MCF 10A (cell line): ENCODE measurements at regions not wholly inside any gene's neighbourhood (a gene's known extent, or its start where the extent isn't known, plus 50 kb on each side); places are given as distances from the start of the nearest gene placed in this dataset.

Source experiments
- BruUV-seq: library from RNA; stranded (reverse); fragments of 400-500 nt; replicated peaks from 2 replicates; lab custom pipeline; 2021; lab: Mats Ljungman, UMichigan
- CTCF ChIA-PET: fragments of 300-600 bp; sonication (Branson Sonifier 250); formaldehyde crosslinking; extraction: SDS; loops from one replicate; lab custom pipeline; 2021; ENCODE audit warnings: antibody characterized with exemption, inconsistent platforms; lab: Yijun Ruan, JAX
- POLR2A ChIA-PET: fragments of 300-600, 350-650 bp; sonication (Branson Sonifier 250); formaldehyde crosslinking; extraction: SDS; loops from one replicate; lab custom pipeline; 2020; ENCODE audit warnings: antibody characterized with exemption, inconsistent platforms; lab: Yijun Ruan, JAX
- DNase-seq: peaks from one replicate; pipeline ENCODE4 v3.0.0-alpha.2; 2018; ENCODE audit not compliant: unreplicated experiment
- H3K27ac Mint-ChIP-seq: one replicate; pipeline ENCODE4 v1.8.0; 2022; ENCODE audit warnings: mild to moderate bottlenecking, low read depth, mixed read lengths; ENCODE audit not compliant: unreplicated experiment
- H3K27me3 Mint-ChIP-seq: one replicate; pipeline ENCODE4 v1.8.0; 2022; ENCODE audit warnings: mixed read lengths; ENCODE audit not compliant: insufficient read depth, unreplicated experiment
- H3K36me3 Mint-ChIP-seq: one replicate; pipeline ENCODE4 v1.8.0; 2022; ENCODE audit warnings: mild to moderate bottlenecking, moderate library complexity, mixed read lengths; ENCODE audit not compliant: insufficient read depth, unreplicated experiment
- H3K4me1 Mint-ChIP-seq: one replicate; pipeline ENCODE4 v1.8.0; 2022; ENCODE audit warnings: mixed read lengths; ENCODE audit not compliant: insufficient read depth, unreplicated experiment
- H3K4me3 Mint-ChIP-seq: one replicate; pipeline ENCODE4 v1.8.0; 2022; ENCODE audit warnings: mild to moderate bottlenecking, moderate library complexity, mixed read lengths; ENCODE audit not compliant: unreplicated experiment
- H3K9me3 Mint-ChIP-seq: one replicate; pipeline ENCODE4 v1.8.0; 2022; ENCODE audit warnings: mixed read lengths; ENCODE audit not compliant: unreplicated experiment
- CTCF ChIP-seq: fragments of 200-600 bp; IDR thresholded peaks from one replicate; pipeline ENCODE4 v1.8.0; 2022; ENCODE audit warnings: antibody characterized with exemption, mild to moderate bottlenecking; ENCODE audit not compliant: unreplicated experiment
- intact Hi-C: fragments of 100-400 bp; cut with micrococcal nuclease; formaldehyde crosslinking; loops from 2 replicates; pipeline ENCODE4 v1.14.1; 2022

GRCh38 chr9:86807367-86807976, 139.8 kb downstream of the GAS1 start:
- Mint-ChIP-seq H3K4me1 (no peaks in the 10 kb centered on the region), H3K27me3 (no peaks in the 10 kb centered on the region), H3K27ac (no peak overlapping the region), H3K36me3 (no peaks in the 10 kb centered on the region), H3K4me3 (no peak overlapping the region), H3K9me3 (peaks cover 8% of the 10 kb centered on the region)
- intact Hi-C loops: no loop called here
- ChIA-PET POLR2A (interaction anchor here (0.7 to 1.4 kb wide), 2 partner anchors 9 kb away, joined by 3 to 6 read pairs; no protein-coding TSS in a partner anchor), CTCF (interaction anchor here (0.6 kb wide), 1 partner anchor 802 kb away, joined by 3 read pairs; no protein-coding TSS in a partner anchor)
- no peak for TF ChIP-seq CTCF
- no peak for DNase-seq
- BruUV-seq: no TSS peak

- BruUV-seq: no TSS peak
- no peak for TF ChIP-seq CTCF
- ChIA-PET POLR2A (interaction anchor here (0.6 kb wide), 1 partner anchor 406 kb away, joined by 4 read pairs; no protein-coding TSS in a partner anchor), CTCF (no interaction called here)
- peaks cover 8% of the 10 kb centered on the region for H3K9me3 Mint-ChIP-seq
- intact Hi-C loops: no loop called here
- no peak for DNase-seq
- no peak overlapping the region for H3K4me3 Mint-ChIP-seq
- H3K27ac Mint-ChIP-seq: no peak overlapping the region
- H3K4me1 Mint-ChIP-seq: no peaks in the 10 kb centered on the region
- H3K36me3 Mint-ChIP-seq: no peaks in the 10 kb centered on the region
- no peaks in the 10 kb centered on the region for H3K27me3 Mint-ChIP-seq
Observed at GRCh38 chr9:86804011-86804410, 143.3 kb downstream of the GAS1 start.

GRCh38 chr9:86802900-86803673, 144.2 kb downstream of the GAS1 start:
- peaks cover 8% of the 10 kb centered on the region for H3K9me3 Mint-ChIP-seq
- no peaks in the 10 kb centered on the region for H3K4me1 Mint-ChIP-seq
- ChIA-PET CTCF (interaction anchor here (0.7 kb wide), 2 partner anchors 369 to 522 kb away, joined by 3 read pairs; no protein-coding TSS in a partner anchor), POLR2A (no interaction called here)
- no peaks in the 10 kb centered on the region for H3K27me3 Mint-ChIP-seq
- no peaks in the 10 kb centered on the region for H3K36me3 Mint-ChIP-seq
- TF ChIP-seq CTCF: no peak
- no TSS peak for BruUV-seq
- DNase-seq: no peak
- H3K4me3 Mint-ChIP-seq: no peak overlapping the region
- H3K27ac Mint-ChIP-seq: no peak overlapping the region
- intact Hi-C loops: no loop called here

- BruUV-seq: no TSS peak
- no peak for DNase-seq
- no peak overlapping the region for H3K4me3 Mint-ChIP-seq
- H3K36me3 Mint-ChIP-seq: no peaks in the 10 kb centered on the region
- no peak for TF ChIP-seq CTCF
- H3K4me1 Mint-ChIP-seq: no peaks in the 10 kb centered on the region
- POLR2A ChIA-PET: no interaction called here
- intact Hi-C loops: no loop called here
- no peak overlapping the region for H3K27ac Mint-ChIP-seq
- H3K27me3 Mint-ChIP-seq: no peaks in the 10 kb centered on the region
- H3K9me3 Mint-ChIP-seq: peaks cover 8% of the 10 kb centered on the region
- CTCF ChIA-PET: interaction anchor here (0.6 kb wide), 1 partner anchor 12 kb away, joined by 4 read pairs; no protein-coding TSS in a partner anchor
Observed at GRCh38 chr9:86801246-86801645, 146.1 kb downstream of the GAS1 start.
